ENCODE measurements at regions not wholly inside any gene's neighbourhood (a gene's known extent, or its start where the extent isn't known, plus 50 kb on each side); places are given as distances from the start of the nearest gene placed in this dataset.

DNA sequence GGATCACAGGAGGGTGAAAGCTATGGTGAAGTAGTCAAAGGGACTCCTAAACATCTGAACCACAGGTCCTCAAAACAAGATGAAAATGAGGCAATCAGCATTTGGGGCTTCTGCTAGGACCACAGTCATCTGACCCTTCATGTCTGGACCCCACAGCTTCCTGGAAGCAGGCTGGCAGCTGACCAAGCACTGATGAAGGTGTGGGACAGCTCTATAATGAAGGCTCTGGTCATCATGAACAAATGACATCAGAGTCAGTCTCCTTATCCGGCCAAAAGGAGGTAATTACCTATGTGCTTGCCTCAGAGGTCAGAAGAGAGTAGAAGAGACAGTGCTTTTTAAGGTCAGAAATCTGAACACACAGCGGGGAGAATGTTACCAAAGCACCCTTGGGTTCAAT, 101.2 kb upstream of the GNAO1 start:
- DNase-seq (ENCODE audit: low spot score): no peak

DNA sequence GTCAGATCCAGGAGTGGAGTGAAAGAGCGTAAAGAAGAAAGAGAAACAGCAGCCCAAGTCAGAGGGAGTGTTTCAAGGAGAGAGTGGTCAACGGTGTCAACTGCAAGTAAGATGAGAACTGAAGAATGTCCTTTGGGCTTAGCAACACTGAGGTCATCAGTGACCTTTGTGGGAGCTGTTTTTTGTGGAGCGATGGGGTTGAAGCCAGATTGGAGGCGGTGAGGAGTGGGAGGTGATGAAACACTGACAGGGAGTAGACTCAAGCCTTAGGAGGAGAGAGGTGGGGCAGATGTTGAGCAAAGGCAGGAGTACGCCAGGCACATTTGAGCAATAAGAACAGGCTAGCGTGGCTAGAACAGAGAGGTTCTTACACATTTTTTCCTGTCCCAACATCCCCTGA, 103.7 kb upstream of the GNAO1 start:
- DNase-seq (ENCODE audit: low spot score): no peak

DNA sequence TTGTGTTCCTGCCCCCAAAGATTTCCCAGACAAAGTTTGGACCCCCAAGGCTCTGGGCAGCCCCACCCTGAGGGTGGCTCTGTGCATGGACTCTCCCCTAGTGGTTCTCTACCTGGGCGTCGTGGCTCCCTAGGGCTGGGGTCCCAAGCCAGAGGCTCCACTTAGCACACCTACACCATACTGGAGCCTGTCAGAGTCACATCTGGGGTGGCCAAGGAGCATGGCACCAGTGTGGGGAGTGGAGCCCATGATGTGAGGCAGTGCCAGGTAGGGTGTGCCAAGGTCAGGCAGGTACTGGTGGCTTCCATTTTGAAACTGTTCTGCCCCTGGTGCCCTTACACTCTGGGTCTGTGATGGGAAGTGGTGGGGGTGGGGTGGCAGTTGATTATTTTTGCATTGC, 109.9 kb upstream of the GNAO1 start:
- DNase-seq (ENCODE audit: low spot score): no peak

DNA sequence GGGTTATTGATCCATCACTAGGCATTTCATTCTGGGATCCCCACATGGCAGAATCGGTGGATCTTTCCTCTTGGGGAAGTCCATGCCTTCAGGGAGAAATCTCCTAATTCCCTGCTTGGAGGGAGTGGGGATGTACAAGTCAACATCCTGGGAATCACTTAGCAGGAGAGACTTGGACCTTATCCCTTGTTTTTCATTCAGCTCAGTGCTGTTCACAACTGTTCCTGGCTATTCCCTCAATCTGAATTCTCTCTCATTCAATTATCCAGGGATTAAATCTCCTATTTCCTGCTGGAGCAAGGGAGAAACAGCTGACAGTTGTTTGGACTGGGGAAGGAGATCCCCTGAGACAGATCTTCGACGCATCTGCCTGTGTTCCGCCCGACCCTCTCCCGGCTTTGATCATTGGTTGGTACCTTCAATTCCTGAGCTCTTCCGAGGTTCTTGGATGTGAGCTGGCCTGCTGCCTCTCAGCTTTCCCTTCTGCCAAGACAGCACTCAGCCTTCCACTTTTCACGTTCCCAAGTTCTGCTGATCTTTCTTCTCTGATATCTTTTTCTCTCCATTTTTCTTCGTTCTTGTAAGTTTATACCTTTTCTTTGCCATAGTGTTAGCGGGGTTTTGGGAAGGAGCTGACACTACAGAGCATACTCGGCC, 115.4 kb upstream of the GNAO1 start:
- DNase-seq (ENCODE audit: low spot score): no peak

DNA sequence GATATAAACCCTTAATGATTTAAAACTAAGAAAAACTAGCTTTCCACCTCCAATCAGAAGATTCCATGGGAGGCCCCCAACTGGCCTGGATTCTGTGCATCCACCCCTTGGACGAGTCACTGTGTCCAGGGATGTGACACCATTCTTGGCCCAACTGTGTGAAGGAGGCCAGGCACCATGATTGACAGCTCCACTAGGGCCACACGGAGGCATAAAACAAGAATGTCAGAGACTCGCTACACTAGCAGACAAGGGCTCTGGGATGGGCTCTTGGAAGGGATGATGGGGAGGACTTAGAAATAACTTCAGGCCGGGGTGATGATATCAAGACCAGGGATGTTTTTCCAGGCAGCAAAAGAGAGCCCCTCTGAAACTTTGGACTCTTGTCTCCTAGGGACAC, 117.8 kb upstream of the GNAO1 start:
- no peak for DNase-seq (ENCODE audit: low spot score)

DNA sequence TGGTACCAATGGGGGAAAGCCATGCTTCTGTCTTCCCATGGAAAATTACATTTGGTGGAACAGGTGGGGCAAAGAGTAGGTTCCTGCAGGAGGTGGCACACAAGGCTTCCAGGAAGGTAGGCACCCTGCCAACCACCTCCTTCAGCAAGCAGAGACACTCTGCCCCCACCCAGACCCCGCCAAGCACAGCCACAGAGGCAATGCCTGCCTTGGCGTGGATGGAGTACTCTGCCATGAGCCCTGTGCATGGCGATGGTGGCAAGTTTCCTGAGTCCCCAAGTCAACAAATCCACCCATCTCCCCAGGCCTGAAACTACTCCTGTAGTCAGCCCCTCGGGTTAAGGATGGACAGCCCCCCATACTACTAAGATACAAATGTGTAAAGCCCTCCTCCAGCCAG, 119.2 kb upstream of the GNAO1 start:
- DNase-seq (ENCODE audit: low spot score): no peak

- no peak for DNase-seq (ENCODE audit: low spot score)
Measured at GRCh38 chr16:56068816-56069215, 122.5 kb upstream of the GNAO1 start.

GRCh38 chr16:56068314-56068713, 123.0 kb upstream of the GNAO1 start:
- no peak for DNase-seq (ENCODE audit: low spot score)

DNA sequence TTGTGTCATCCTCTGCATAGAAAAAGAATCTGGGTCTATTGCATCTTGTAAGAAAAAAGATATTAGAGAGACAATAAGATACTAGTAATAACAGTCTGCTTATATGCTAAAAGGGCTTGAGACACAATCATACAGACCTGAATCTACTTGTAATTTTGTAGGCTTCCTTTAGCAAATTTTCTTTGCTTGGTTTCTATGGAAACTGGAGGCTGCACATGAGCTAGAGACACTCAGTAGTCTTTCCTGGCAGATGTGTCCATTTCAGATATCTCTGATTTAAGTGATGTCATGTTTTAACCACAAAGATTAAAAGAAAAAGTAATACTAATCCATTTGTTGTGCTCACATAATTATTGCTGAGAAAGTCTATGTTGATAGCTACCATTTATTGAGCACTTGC, 123.9 kb upstream of the GNAO1 start:
- no peak for DNase-seq (ENCODE audit: low spot score)

DNA sequence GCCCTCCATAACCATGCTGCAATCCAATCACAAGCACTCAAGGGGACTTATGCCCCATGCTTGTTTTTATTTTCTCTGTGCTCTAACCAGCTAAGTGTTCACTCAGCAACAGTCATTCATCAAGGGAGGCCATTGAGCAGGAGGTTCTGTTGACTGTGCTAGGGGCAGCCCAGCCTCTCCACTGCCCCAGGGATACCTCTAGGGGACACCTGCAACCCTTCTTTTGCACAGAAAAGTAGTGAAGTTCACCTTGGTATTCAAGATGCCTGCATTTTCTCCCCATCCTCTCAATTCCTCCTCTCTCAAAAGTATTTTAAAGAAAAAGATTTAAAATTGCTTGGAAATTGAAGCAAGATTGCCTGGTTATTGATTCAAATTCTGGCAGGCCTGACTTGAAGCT, 124.7 kb upstream of the GNAO1 start:
- DNase-seq (ENCODE audit: low spot score): no peak

GRCh38 chr16:56063111-56063510, 128.2 kb upstream of the GNAO1 start:
- DNase-seq (ENCODE audit: low spot score): no peak

DNA sequence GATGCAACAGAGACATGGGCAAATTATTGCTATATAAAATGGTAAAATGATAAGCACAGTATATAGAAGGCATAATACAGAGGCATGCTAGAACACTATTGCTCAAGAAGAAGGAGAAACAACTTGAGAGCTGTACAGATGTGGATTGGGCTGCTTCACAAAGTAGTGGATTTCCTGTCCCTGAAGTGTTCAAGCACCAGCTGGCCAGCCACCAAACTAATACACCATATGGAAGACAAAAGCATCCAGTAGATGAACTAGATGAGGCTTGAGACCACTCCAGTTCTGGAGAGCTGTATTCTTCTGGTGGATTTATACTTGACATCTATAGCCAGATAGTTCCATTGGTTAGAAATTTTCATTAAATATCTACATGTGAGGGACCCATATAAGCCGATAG, 134.1 kb upstream of the GNAO1 start:
- DNase-seq (ENCODE audit: low spot score): no peak

DNA sequence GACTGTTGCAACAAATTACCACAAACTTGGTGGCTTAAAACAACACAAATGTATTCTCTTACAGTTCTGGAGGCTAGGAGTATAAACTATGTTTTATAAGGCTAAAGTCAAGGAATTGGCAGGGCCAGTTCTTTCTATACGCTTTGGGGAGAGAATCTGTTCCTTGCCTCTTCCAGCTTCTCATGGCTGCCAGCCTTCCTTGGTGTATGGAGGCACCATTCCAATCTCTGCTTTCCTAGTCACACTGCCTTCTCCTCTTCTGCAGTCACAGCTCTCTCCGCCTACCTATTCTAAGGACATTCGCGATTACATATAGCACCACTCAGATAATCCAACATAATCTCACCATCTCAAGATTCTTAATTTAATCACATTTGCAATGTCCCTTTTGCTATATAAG, 140.4 kb upstream of the GNAO1 start:
- no peak for DNase-seq (ENCODE audit: low spot score)

DNA sequence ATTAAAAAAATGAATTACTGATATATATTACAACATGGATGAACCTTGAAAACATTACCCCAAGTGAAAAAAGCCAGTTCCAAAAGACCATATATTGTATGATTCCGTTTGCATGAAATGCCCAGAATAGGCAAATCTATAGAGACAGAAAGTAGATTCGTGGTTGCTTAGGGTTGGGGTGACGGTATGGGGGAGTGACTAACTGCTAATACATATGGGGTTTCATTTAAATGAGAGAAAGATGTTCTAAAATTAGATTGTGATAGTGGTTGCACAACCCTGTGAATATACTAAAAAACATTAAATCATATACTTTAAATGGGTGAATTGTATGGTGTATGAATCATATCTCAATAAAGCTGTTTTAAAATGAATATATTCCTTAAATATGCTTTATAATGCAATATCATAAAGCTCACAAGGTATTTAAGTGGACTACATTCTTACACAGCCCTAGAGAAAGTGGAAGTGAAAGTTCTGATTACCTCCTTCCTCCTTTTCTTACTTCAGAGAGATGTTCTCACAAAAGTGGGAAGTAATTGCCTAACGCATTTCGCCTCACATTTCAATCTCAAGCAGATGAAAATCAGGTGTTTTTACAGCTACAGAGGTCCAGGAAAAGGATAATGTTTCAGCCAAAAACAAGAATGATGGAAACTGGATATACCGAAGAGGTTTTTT, 142.7 kb upstream of the GNAO1 start:
- peak; percentile 74 for DNase-seq (ENCODE audit: low spot score)

DNA sequence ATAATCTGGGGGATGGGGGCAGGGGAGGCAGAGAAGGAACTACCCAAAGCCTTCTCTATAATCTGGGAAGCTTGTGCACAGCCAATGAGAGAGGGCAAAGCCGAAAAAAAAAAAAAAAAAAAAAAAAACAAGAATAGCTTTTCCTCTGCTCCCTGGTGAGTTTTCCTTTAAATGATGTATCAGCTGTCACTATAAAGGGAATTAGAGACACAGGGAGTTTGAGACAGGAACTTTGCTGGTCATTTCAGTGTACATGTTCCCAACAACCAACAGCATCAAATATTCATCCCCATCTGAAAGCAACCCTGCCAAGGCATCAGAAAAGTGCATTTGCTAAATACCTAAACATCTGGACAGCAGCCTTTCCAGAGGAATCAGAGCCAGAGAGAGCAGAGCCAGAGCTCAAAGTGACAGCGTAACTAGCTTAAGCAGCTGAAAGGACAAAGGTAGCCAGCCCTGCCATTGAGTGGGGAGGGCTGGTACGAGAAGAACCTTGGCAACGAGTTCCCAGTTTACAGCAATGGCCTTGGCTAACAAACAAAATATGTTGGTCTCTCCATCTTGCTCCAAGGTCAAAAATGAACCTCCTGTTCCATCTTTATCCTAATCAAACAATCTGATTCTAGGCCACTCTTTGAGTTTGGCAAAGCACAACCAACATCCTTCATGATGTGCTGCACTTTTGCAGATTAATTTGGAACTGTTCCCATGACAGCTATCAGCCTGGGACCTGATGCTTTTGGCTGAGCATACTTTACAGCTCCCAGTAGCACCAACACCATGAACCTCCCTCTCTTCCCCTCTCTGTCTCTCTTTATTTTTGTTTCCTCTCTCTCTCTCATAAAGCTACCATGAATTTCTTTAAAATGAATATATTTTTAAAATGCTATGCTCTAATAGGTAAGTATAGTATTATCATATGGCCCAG, 143.7 kb upstream of the GNAO1 start:
- DNase-seq (ENCODE audit: low spot score): no peak

- no peak for DNase-seq (ENCODE audit: low spot score)
Measured at GRCh38 chr16:56042416-56042815, 148.9 kb upstream of the GNAO1 start.

DNA sequence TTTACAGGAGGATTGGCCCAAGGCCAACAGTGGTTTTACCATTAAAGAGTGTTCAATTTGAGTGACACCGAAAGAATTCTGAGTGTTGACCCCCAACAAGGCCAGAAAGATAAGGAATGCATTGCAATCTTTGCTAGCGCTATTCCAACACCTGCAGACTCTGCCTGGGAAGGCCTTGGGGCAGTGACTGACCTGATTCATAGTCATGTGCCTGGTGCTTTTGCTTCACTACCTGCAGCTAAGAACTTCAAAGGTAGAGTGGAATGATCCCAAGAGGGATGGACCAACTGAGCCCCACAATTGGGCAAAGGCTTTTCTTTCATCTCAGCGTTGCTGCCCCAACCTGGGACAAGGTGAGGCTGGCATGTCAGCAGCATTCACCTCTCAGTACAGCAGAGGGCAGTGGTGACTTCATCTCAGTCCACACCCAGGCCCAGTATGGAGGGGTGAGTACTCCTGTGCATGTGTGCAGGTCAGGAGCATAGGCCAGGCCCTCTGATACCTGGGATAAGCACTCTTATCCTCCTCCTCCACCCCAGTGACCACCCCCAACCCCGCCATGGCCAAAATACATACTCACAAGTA, 149.6 kb upstream of the GNAO1 start:
- peak; percentile 33 for DNase-seq (ENCODE audit: low spot score)

GRCh38 chr16:56038564-56039098, 152.7 kb upstream of the GNAO1 start:
- no peak for DNase-seq (ENCODE audit: low spot score)

- no peak for DNase-seq (ENCODE audit: low spot score)
Measured at GRCh38 chr16:56032072-56032471, 156.9 kb upstream of the CES5A start.

DNA sequence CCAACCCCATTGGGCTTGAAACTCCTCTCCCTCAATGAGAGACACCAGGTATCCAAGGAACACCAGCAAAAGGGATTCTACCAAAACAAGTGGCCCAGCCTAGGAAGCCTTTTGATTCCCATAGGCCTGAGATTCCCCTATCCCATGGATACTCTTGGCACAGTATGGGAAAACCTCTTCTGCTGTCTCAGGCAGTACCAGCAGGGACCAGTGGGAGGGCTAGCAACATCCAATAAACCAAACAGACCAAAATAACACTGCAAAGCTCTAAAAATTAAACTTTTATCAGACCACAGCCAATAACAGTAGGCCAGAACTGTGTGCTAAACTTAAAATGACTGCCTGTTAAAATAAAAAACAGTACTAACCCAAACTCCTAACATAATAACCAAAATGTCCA, 153.9 kb upstream of the CES5A start:
- DNase-seq (ENCODE audit: low spot score): no peak

DNA sequence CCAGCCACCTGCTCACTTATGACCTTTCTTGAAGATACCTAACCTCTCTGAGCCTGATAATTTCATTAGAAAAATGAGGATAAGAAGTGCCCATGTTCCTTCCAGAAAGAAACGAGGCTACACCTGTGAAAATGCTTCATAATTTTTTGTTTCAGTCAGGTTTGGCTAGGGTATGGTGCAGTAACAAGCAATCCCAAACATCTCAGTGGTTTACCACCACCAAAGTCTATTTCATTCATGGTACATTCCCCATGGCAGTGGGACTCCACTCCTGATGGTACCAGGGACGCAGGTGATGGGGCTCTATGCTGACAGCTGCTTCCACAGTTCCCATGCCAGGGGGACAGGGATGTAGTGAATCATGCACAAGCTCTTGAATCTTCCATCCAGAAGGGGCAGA, 147.6 kb upstream of the CES5A start:
- no peak for DNase-seq (ENCODE audit: low spot score)

DNA sequence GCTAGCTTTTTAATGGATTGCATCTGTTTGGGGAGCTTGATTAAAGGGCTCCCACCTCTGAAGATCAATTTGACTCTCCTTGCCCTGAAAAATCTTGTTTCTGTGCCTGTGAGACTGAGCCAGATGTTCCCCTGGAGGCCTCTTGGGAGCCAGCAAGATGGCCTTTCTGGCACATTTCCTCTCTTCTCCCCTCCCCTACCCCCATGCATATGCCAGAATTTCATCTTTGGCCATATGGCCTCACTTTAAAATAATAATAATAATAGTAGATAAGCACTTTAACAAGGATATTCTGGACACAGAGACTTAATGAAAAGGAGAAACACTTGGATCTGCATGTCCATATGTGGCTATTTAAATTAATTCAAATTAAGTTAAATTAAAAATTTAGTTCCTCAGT, 144.1 kb upstream of the CES5A start:
- no peak for DNase-seq (ENCODE audit: low spot score)
